ENCODE measurements at regions not wholly inside any gene's neighbourhood (a gene's known extent, or its start where the extent isn't known, plus 50 kb on each side); places are given as distances from the start of the nearest gene placed in this dataset.

GRCh38 chr7:121579639-121580038, 183.5 kb upstream of the FAM3C start:
- no peak for TF ChIP-seq CTCF (optimal IDR thresholded peaks at IDR 0.05 in 1 of 3, IDR thresholded peaks at IDR 0.05 in 1 of 3, conservative IDR thresholded peaks at IDR 0.05 in 1 of 3; ENCODE audit: extremely low read depth in 1 of 3, insufficient read depth in 2 of 3, low read length in 3 of 3)
- no peak for TF ChIP-seq EZH2 (IDR thresholded peaks at IDR 0.05; ENCODE audit: low read length)

All from keratinocyte (primary cell).